GM10248 (cell line): ENCODE measurements at regions not wholly inside any gene's neighbourhood (a gene's known extent, or its start where the extent isn't known, plus 50 kb on each side); places are given as distances from the start of the nearest gene placed in this dataset.
A peak's percentile ranks its signal among the peaks of the same experiment; 100 is the strongest.
"Not testable (repeated sequence)": the region's sequence is repeated elsewhere in the genome, so short reads cannot be mapped to it uniquely, and the experiment has no call there.

Source experiments
- CTCF ChIA-PET: fragments of 300-600 bp; sonication (Branson Sonifier 250); formaldehyde crosslinking; extraction: SDS; loops from one replicate; lab custom pipeline; 2021; ENCODE audit warnings: antibody characterized with exemption; lab: Yijun Ruan, JAX
- POLR2A ChIA-PET: fragments of 350-650 bp; sonication (Branson Sonifier 250); formaldehyde crosslinking; extraction: SDS; loops from one replicate; lab custom pipeline; 2020; ENCODE audit warnings: antibody characterized with exemption; lab: Yijun Ruan, JAX
- DNase-seq: peaks from one replicate; pipeline ENCODE4 v3.0.0; 2012; ENCODE audit errors: extremely low spot score
- TF ChIP-seq, protein P1 (sequence below): IDR thresholded peaks from 2 replicates; pipeline ENCODE4 v1.5.1; 2012; ENCODE audit warnings: mild to moderate bottlenecking, low read depth; ENCODE audit errors: extremely low read depth, missing control alignments, control extremely low read depth

DNA sequence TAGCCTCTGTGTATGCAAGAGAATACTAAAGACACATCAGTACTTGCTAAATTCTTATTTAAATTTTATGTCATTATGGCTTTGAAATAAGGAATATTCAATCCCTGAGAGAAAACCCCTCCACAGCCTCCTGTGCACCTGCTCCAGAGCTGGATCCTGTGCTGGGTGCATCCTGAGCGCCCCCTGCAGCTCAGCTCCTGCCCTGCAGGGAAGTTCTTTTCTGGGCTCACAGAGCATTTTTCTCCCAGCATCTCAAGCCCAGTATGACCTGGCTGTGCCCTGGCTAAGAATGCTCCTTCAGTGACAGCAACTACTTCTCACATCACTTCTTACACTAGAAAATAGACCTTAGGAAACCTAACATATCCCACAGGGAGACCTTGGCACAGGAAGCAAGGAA lies 1211.7 kb downstream of the TMEM121 start:
- TF ChIP-seq, protein P1, sequence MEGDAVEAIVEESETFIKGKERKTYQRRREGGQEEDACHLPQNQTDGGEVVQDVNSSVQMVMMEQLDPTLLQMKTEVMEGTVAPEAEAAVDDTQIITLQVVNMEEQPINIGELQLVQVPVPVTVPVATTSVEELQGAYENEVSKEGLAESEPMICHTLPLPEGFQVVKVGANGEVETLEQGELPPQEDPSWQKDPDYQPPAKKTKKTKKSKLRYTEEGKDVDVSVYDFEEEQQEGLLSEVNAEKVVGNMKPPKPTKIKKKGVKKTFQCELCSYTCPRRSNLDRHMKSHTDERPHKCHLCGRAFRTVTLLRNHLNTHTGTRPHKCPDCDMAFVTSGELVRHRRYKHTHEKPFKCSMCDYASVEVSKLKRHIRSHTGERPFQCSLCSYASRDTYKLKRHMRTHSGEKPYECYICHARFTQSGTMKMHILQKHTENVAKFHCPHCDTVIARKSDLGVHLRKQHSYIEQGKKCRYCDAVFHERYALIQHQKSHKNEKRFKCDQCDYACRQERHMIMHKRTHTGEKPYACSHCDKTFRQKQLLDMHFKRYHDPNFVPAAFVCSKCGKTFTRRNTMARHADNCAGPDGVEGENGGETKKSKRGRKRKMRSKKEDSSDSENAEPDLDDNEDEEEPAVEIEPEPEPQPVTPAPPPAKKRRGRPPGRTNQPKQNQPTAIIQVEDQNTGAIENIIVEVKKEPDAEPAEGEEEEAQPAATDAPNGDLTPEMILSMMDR = no peak
- ChIA-PET CTCF (no interaction called here), POLR2A (no interaction called here)
- no peak for DNase-seq

DNA sequence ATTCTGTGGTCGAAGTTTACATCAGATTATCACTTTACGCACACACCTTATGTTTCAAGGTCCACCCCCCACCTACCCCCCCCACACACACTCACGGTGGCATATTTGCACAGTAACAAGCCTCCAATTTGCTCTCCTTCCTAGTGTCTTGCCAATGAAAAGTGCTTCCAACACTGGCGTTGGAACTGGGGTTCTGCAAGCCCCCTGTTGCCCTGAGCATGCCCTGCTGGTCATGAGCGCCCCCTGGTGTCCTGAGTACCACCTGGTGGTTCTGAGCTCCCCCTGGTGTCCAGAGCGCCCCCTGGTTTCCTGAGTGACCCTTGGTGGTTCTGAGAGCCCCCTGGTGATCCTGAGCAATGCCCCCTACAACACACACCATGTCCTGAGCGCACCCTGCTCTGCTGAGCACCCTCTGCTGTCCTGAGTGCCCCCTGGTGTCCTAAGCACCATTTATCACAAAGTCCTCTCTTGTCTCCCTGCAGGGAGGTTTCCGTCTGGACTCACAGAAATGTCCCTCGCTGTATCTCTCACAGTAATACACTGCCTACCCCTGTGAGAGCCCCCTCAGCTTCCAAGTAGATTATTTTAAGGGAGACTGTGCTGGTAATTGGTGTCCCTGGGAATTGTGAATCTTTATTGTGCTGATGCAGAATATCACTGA lies 1212.3 kb downstream of the TMEM121 start:
- DNase-seq, POLR2A ChIA-PET, CTCF ChIA-PET: not testable (repeated sequence)

DNA sequence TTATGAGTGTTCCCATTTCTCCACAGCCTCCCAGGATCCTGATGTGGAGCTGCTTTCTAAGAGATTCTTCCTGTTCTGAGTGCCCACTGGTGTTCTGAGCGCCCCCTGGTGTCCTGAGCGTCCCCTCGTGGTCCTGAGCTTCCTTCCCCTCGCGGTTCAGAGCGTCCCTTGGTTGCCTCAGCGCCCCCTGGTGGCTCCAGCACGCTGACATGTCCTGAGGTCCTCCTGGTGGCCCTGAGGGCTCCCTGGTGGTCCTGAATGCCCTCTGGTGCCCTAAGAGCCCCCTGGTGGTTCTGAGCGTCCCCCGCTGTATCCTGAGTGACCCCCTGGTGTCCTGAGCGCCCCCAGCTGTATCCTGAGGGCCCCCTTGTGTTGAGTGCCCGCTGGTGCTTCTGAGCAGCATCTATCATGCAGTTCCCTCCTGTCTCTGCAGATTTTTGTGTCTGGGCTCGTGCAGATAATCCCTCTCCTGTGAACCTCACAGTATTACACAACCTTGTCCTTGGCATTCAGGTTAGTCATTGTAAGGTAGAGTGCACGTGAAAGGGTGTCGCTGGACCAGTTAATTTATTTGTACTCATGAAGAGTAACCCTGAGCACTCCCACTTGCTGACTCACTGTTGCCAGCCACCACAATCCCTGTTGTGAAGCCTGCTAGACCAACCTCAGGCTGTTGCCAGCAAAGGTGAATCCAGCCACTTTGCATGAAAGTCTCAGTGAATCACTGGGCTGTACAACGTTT lies 1214.9 kb downstream of the TMEM121 start:
- DNase-seq = peak; percentile 5

DNA sequence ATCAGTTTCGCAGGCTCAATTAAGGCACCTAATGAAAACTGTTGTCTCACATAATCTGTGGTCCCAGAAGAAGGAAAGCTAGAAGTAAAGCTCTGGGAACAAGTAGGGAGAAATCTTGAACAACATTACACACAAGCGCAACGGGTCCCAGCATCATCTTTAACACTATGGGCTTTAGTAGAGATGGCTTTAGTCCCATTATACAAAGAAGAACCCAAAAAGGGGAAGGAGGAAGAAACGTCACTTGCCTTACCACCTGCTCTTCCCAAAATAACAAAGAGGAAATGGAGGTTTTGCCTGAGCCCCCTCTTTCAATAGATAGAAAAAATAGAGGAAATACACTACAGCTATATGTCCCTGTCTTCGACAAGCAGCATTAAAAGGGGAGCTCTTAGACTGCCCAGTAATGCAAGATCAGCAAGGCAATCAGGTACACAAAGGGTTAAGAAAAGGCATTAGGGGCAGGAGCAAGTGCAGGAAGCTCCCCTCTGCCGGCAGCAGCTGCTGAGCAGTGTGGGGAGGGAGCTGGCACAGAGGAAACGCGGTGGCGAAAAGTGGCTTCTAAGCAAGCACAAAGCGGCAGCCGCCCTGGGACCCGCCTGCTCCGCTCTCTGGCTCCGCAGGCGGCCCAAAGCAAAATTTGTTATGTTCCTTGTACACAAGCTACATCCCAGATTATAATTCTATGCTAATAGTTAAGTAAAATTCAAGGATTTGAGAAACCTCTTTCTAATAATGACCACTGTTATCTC lies 1218.8 kb downstream of the TMEM121 start:
- ChIA-PET CTCF (interaction anchor here (0.8 to 1.3 kb wide), 3 partner anchors 48 to 53 kb away, joined by 4 read pairs; no protein-coding TSS in a partner anchor), POLR2A (interaction anchor here (0.6 kb wide), 1 partner anchor 33 kb away, joined by 3 read pairs; no protein-coding TSS in a partner anchor)
- not testable (repeated sequence) for DNase-seq

More for the DNA sequence above, 1214.9 kb downstream of the TMEM121 start:
- TF ChIP-seq, protein P1 = peak; percentile 32
- CTCF ChIA-PET = interaction anchor here (0.6 to 1.2 kb wide), 32 partner anchors 22 to 323 kb away, joined by 3 to 57 read pairs (median 4); no protein-coding TSS in a partner anchor
- POLR2A ChIA-PET = interaction anchor here (0.7 kb wide), 1 partner anchor 47 kb away, joined by 4 read pairs; no protein-coding TSS in a partner anchor

DNA sequence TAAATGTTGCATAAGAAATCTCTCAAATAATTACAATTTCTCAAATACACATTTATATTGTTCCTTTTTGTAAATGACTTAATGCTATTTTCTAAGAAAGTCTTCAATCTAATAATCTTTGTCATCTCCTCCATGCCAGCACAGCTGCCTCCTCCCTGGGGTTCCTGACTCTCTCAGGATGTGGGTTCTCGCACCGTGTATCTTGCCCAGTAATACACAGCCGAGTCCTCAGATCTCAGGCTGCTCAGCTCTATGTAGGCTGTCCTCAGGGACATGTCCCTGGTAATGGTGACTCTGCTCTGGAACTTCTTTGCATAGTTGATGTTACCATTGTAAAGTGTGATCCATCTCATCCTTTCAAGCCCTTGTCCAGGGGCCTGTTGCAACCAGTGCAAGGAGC lies 1223.7 kb downstream of the TMEM121 start:
- POLR2A ChIA-PET, CTCF ChIA-PET, DNase-seq: not testable (repeated sequence)

DNA sequence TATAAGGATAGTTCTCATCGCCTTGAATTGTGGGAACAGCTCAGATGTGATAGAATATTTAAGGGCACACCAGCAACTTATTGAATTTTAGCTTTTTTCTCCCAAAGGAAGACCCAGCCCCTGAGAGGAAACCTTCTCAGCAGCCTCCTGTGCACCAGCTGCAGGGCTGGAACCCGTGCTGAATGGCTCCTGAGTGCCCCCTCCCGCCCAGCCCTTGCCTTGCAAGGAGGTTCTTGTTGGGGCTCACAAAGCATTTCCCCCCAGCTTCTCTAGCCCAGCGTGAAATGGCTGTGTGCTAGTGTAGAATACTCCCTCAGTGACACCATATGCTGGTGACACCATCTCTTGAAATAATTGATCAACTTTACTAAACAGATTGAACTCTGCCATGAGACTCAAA lies 1227.4 kb downstream of the TMEM121 start:
- POLR2A ChIA-PET, CTCF ChIA-PET, DNase-seq: not testable (repeated sequence)

DNA sequence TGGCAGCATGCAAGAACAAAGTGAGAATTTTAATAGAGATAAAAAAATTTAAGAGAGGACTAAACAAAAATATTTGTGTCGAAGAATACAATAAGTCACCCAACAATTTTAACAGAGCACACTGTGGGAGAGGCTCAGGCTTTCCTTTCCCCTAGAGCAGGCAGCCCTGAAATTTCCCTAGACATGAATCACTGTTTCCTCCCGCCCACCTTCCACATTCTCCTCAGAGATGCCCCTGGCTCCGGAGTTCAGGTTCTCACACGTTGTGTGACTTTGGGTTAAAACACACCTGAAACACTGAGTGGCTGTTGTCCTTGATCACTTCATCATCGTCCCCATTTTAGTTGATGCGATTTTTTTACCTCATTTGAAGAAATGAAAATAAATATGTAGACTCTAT lies 1231.1 kb downstream of the TMEM121 start:
- DNase-seq, POLR2A ChIA-PET, CTCF ChIA-PET: not testable (repeated sequence)

DNA sequence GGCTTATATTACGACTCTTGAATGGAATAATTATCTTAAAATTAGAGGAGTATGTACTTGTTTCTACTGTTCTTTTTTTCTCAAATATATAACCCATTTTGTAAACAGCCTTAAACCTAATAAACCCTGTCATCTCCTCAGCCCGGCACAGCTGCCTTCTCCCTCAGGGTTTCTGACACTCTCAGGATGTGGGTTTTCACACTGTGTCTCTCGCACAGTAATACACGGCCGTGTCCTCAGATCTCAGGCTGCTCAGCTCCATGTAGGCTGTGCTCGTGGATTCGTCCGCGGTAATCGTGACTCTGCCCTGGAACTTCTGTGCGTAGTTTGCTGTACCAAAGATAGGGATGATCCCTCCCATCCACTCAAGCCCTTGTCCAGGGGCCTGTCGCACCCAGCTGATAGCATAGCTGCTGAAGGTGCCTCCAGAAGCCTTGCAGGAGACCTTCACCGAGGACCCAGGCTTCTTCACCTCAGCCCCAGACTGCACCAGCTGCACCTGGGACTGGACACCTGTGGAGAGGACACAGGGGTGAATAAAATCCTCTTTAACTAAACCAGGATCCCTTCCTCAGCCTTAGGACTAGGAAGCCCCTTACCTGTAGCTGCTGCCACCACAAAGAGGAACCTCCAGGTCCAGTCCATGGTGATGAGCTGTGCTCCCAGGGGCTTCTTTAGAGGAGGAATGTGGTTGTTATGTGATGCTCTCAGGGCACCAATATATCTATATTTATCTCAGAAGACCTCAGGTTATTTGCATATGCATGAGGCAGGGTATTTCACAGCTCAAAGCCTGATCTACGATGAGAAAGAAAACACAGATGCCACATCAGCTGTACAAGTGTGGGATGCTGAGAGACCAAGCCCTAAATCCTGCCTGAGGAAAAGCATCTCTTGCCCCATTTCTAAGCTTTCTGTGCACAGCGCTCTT lies 1235.8 kb downstream of the TMEM121 start:
- DNase-seq, POLR2A ChIA-PET, CTCF ChIA-PET: not testable (repeated sequence)

DNA sequence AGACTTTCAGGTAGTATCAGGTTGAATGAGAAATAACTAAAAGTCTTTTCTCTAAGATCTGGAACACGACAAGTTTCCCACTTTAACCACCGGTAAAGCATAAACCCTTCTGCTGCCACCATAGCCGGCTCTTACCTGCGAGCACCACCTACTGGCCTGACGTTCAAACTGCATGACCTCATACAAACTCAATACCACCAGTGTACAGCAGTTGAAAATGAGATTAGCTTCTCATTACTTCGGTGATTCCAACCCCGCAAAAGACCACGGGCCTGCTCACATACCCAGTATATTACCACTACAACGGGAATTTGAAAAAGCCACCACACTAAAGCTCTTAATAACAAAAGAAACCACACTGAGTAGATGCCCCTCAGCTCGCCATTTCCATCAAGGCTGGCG lies 1238.6 kb downstream of the TMEM121 start:
- DNase-seq, POLR2A ChIA-PET: not testable (repeated sequence)

More for the DNA sequence above, 1238.6 kb downstream of the TMEM121 start:
- CTCF ChIA-PET = interaction anchor here (0.7 to 2.3 kb wide), 6 partner anchors 52 to 692 kb away, joined by 3 to 16 read pairs (median 4); no protein-coding TSS in a partner anchor
